K562 (cell line): ENCODE measurements at regions not wholly inside any gene's neighbourhood (a gene's known extent, or its start where the extent isn't known, plus 50 kb on each side); places are given as distances from the start of the nearest gene placed in this dataset.

Source experiments
- BMI1 ChIP-seq: fragments of 150-350 bp; IDR thresholded peaks from 2 replicates; pipeline ENCODE4 v1.6.1; 2014; ENCODE audit warnings: low read length
- C11orf30 ChIP-seq: fragments of 450-650 bp; IDR thresholded peaks from 2 replicates; pipeline ENCODE4 v1.6.1; 2016; ENCODE audit warnings: low read depth, mild to moderate bottlenecking
- MEF2A ChIP-seq: IDR thresholded peaks from 2 replicates; pipeline ENCODE4 v1.6.1; 2011; ENCODE audit warnings: low read depth, mild to moderate bottlenecking, low read length, moderate library complexity; ENCODE audit not compliant: control insufficient read depth
- POLR2AphosphoS2 ChIP-seq: IDR thresholded peaks from 2 replicates; pipeline ENCODE4 v1.6.1; 2012; ENCODE audit warnings: low read length, improper control_type of control experiment
- ZBTB8A ChIP-seq: fragments of 450-650 bp; IDR thresholded peaks from 2 replicates; pipeline ENCODE4 v1.6.1; 2018; ENCODE audit warnings: mild to moderate bottlenecking, moderate library complexity; ENCODE audit not compliant: partially characterized antibody
- ZEB2 ChIP-seq: fragments of 450-650 bp; IDR thresholded peaks from 2 replicates; pipeline ENCODE4 v1.6.1; 2016
- ZNF133 ChIP-seq: fragments of 250-450 bp; sonication (Bioruptor Pico); IDR thresholded peaks from 2 replicates; pipeline ENCODE4 v1.4.0; 2020; ENCODE audit warnings: mild to moderate bottlenecking
- TF ChIP-seq, protein P1 (sequence below): fragments of 200-600 bp; sonication (generic); IDR thresholded peaks from one replicate; pipeline ENCODE4 v1.6.1; 2012; ENCODE audit warnings: mild to moderate bottlenecking, low read depth, low read length, inconsistent platforms

- TF ChIP-seq ZBTB8A (no peak), ZEB2 (no peak), POLR2AphosphoS2 (no peak), MEF2A (no peak), ZNF133 (CRISPR knock-in tag) (no peak), BMI1 (no peak), C11orf30 (no peak)
- TF ChIP-seq, protein P1, sequence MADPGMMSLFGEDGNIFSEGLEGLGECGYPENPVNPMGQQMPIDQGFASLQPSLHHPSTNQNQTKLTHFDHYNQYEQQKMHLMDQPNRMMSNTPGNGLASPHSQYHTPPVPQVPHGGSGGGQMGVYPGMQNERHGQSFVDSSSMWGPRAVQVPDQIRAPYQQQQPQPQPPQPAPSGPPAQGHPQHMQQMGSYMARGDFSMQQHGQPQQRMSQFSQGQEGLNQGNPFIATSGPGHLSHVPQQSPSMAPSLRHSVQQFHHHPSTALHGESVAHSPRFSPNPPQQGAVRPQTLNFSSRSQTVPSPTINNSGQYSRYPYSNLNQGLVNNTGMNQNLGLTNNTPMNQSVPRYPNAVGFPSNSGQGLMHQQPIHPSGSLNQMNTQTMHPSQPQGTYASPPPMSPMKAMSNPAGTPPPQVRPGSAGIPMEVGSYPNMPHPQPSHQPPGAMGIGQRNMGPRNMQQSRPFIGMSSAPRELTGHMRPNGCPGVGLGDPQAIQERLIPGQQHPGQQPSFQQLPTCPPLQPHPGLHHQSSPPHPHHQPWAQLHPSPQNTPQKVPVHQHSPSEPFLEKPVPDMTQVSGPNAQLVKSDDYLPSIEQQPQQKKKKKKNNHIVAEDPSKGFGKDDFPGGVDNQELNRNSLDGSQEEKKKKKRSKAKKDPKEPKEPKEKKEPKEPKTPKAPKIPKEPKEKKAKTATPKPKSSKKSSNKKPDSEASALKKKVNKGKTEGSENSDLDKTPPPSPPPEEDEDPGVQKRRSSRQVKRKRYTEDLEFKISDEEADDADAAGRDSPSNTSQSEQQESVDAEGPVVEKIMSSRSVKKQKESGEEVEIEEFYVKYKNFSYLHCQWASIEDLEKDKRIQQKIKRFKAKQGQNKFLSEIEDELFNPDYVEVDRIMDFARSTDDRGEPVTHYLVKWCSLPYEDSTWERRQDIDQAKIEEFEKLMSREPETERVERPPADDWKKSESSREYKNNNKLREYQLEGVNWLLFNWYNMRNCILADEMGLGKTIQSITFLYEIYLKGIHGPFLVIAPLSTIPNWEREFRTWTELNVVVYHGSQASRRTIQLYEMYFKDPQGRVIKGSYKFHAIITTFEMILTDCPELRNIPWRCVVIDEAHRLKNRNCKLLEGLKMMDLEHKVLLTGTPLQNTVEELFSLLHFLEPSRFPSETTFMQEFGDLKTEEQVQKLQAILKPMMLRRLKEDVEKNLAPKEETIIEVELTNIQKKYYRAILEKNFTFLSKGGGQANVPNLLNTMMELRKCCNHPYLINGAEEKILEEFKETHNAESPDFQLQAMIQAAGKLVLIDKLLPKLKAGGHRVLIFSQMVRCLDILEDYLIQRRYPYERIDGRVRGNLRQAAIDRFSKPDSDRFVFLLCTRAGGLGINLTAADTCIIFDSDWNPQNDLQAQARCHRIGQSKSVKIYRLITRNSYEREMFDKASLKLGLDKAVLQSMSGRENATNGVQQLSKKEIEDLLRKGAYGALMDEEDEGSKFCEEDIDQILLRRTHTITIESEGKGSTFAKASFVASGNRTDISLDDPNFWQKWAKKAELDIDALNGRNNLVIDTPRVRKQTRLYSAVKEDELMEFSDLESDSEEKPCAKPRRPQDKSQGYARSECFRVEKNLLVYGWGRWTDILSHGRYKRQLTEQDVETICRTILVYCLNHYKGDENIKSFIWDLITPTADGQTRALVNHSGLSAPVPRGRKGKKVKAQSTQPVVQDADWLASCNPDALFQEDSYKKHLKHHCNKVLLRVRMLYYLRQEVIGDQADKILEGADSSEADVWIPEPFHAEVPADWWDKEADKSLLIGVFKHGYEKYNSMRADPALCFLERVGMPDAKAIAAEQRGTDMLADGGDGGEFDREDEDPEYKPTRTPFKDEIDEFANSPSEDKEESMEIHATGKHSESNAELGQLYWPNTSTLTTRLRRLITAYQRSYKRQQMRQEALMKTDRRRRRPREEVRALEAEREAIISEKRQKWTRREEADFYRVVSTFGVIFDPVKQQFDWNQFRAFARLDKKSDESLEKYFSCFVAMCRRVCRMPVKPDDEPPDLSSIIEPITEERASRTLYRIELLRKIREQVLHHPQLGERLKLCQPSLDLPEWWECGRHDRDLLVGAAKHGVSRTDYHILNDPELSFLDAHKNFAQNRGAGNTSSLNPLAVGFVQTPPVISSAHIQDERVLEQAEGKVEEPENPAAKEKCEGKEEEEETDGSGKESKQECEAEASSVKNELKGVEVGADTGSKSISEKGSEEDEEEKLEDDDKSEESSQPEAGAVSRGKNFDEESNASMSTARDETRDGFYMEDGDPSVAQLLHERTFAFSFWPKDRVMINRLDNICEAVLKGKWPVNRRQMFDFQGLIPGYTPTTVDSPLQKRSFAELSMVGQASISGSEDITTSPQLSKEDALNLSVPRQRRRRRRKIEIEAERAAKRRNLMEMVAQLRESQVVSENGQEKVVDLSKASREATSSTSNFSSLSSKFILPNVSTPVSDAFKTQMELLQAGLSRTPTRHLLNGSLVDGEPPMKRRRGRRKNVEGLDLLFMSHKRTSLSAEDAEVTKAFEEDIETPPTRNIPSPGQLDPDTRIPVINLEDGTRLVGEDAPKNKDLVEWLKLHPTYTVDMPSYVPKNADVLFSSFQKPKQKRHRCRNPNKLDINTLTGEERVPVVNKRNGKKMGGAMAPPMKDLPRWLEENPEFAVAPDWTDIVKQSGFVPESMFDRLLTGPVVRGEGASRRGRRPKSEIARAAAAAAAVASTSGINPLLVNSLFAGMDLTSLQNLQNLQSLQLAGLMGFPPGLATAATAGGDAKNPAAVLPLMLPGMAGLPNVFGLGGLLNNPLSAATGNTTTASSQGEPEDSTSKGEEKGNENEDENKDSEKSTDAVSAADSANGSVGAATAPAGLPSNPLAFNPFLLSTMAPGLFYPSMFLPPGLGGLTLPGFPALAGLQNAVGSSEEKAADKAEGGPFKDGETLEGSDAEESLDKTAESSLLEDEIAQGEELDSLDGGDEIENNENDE: no peak
These were observed 461.0 kb downstream of the IPMK start (continued) for GRCh38 chr10:57806675-57807074.
